AG04449 (cell line): ENCODE measurements at regions not wholly inside any gene's neighbourhood (a gene's known extent, or its start where the extent isn't known, plus 50 kb on each side); places are given as distances from the start of the nearest gene placed in this dataset.

Experiments used
- CTCF ChIA-PET: fragments of 350-600 bp; formaldehyde crosslinking; extraction: SDS; loops from one replicate; lab custom pipeline; 2021; ENCODE audit warnings: antibody characterized with exemption; lab: Yijun Ruan, JAX
- POLR2A ChIA-PET: fragments of 400-600, 350-600 bp; formaldehyde crosslinking; extraction: SDS; loops from one replicate; lab custom pipeline; 2020; ENCODE audit warnings: antibody characterized with exemption, inconsistent platforms; lab: Yijun Ruan, JAX
- DNase-seq: peaks from one replicate; pipeline ENCODE4 v3.0.0-alpha.2; 2010; ENCODE audit warnings: low read depth, low spot score
- H3K4me3 ChIP-seq: 2 replicates; pipeline ENCODE4 v1.5.1; 2011; ENCODE audit warnings: low read depth, mild to moderate bottlenecking, control low read depth, low read length
- CTCF ChIP-seq: IDR thresholded peaks from one replicate; pipeline ENCODE4 v1.5.1; 2011; ENCODE audit warnings: mild to moderate bottlenecking, moderate library complexity, low read length, control low read depth, inconsistent platforms; ENCODE audit not compliant: insufficient read depth; ENCODE audit errors: missing control alignments

- POLR2A ChIA-PET = no interaction called here
- CTCF ChIA-PET = no interaction called here
- DNase-seq = no peak
- TF ChIP-seq CTCF = no peak
- H3K4me3 ChIP-seq = no peak overlapping the region
Observed at GRCh38 chr16:65936096-65936495, 430.4 kb upstream of the CDH5 start.

- ChIA-PET CTCF (no interaction called here), POLR2A (no interaction called here)
- no peak for DNase-seq
- H3K4me3 ChIP-seq = no peak overlapping the region
- TF ChIP-seq CTCF = no peak
Observed at GRCh38 chr16:65934443-65934842, 432.0 kb upstream of the CDH5 start.

DNA sequence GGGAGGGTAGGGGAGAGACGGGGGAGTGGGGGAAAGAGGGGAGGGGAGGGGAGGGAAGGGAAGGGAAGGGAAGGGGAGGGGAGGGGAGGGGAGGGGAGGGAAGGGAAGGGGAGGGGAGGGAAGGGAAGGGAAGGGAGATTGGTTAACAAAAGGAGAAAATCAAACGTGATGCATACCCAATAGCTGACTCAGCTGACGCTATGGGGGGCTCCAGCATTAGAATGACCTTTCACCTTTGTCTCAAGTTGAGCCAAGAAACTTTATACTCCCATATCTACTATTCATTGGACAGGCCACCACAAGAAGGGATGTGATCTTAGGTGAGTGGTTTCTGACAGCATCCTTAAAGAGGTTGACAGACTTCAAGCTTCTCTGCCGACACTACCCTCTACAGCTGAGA, 432.8 kb upstream of the CDH5 start:
- no peak overlapping the region for H3K4me3 ChIP-seq
- POLR2A ChIA-PET = no interaction called here

DNA sequence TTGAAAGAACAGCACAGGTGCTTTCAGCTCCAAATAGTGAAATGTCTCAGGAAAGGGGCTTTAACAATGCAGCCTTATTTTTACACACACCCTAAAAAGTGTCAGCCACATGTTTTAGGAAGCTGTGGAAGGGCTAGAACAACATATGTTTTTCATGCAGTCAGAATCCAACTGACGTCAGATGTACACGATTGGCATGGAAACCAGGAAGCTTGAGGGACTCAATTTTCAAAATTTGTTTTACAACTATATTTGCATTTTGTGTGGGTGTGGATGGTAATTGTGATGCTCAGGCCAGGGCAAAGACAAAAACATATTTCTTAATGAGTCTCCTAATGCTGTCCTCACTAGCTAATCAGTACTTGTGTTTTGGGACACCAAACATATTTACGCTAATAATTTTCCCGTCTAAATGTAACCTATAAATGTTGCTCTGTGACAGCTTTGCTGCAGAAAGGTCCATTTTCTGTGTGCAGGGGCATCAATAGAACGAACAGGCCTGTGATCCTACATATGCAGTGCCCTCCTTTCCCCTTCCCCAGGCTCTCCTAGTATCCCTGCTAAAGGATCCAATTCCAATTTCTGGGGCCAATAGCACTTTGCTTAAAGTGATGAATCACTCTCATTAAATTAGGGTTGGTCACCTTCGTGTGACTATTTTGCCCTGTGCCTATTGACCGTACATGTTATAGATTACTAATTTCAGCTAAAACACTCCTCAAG, 434.0 kb upstream of the CDH5 start:
- POLR2A ChIA-PET = no interaction called here
- no peak for TF ChIP-seq CTCF
- no peak for DNase-seq
- H3K4me3 ChIP-seq = no peak overlapping the region
- CTCF ChIA-PET = no interaction called here

More for the DNA sequence above, 432.8 kb upstream of the CDH5 start:
- no peak for TF ChIP-seq CTCF
- CTCF ChIA-PET = no interaction called here
- no peak for DNase-seq

GRCh38 chr16:65922923-65923322, 443.6 kb upstream of the CDH5 start:
- ChIA-PET POLR2A (no interaction called here), CTCF (no interaction called here)
- TF ChIP-seq CTCF = no peak
- DNase-seq = no peak
- H3K4me3 ChIP-seq = no peak overlapping the region

DNA sequence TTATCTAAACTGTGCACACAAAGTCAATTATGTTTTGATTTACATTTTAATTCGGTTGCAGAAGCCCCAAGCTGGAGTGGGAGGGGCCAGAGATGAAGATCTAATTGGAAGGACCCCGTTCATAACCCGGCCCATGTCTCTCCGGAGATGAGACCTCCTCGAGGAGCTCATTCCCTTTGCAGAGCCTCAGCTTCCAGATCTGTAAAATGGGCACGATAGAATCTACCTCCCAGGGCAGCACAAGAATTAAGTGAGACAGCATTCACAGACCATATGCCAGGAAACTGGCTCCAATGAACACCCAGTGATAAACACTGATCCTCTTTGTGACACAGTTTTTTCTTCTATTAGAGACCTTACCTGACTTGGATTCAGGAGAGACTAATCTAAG, 446.5 kb upstream of the CDH5 start:
- no peak for TF ChIP-seq CTCF
- no peak for DNase-seq
- ChIA-PET CTCF (interaction anchor here (1.2 kb wide), 1 partner anchor 50 kb away, joined by 4 read pairs; no protein-coding TSS in a partner anchor), POLR2A (no interaction called here)
- no peak overlapping the region for H3K4me3 ChIP-seq
